Stimulated activated CD8-positive, alpha-beta memory T cell treated with anti-CD3 and anti-CD28 coated beads, Interleukin-7, amount 100 ng/mL, for 4 hours (primary cell): ENCODE measurements at regions not wholly inside any gene's neighbourhood (a gene's known extent, or its start where the extent isn't known, plus 50 kb on each side); places are given as distances from the start of the nearest gene placed in this dataset.
A peak's percentile ranks its signal among the peaks of the same experiment; 100 is the strongest.

Source experiments
- DNase-seq, 2 donors: peaks; one replicate each; pipeline ENCODE4 v3.0.0-alpha.2; 2020; ENCODE audit warnings: low read depth in 2 of 2

DNA sequence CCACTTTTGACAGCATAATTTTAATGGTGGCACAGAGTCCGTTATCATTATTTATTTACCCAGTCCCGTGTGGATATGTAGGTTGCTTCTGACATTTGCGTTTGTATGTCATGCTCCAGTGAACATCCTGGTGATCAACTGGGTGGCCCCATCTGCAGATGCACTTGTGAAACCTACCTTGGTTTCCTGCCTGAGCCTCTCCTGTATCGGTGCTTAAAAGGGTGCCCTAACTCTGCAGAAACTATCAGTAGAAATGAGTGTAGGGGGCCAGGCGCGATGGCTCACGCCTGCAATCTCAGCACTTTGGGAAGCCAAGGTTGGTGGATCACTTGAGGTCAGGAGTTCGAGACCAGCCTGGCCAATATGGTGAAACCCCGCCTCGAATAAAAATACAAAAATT lies 92.1 kb upstream of the IER5L start:
- no peak for DNase-seq

DNA sequence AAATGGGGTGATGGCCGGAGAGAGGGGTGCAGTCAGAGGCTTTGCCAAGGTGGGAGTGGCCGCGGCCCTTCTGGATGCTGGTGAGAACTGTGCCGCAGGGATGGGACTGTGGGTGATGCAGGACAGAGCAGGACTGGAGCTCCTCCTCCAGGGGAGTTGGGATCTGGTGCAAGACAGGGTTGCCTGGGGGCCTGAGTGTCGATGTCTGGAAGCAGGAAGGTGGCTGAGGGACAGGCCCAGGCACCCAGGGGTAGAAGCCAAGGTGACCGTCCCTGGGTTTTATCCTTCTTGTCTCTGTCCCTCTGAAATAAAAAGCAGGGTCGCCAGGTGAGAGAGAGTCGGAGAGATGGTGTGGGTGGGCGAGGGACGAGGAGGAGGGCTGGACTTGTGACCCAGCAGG lies 89.1 kb upstream of the IER5L start:
- DNase-seq, result no peak

DNA sequence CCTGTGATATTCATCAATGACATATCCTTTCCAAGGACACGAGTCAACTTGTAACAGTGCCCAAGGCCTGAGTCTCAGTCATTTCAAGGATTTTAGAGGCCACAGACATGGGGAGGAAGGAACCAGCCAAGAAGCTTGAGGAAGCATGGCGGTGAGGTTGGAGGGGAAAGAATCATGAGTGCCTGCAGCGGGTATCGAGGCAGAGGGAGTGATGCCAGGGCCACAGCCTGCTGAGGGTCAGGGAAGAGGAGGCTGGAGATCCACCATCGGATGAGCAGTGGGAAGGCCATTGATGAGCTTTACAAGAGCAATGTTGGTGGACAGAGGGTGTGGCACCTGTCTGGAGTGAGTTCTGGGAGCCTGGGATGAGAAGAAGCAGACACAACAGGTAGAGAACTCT lies 88.5 kb upstream of the IER5L start:
- DNase-seq, result no peak

DNA sequence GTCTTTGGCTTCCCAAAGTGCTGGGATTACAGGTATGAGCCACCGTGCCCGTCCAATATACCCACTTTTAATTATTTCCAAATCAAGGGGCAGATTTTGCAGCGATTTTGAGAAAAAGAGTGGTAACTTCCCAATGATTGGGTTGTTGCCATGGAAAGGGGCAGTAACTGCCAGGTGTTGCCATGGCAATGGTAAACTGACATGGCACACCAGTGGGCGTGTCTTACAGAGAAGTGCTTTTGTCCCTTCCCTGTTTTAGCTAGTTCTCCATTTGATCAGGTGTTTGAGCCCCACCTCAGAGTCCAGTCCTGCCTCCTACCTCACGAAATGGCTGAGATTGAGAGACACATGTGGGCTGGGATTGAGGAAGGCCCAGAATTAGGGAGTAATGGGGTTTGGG lies 86.3 kb upstream of the IER5L start:
- DNase-seq, result no peak

DNA sequence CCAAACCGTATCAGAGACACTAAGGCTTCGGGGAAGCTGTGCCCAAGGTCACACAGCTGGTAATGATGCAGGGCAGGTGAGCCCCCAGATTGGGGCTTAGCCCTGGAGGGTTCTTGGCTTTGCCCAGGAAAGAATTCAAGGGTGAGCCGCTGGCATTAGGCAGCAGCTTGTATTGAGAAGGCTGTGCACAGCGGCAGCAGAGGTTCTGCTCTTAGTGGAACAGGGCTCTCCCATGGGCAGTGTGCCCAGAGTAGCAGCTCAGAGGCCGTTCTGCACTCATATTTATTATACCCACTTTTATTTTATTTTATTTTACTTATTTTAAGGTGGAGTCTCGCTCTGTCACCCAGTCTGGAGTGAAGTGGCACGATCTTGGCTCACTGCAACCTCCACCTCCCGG lies 85.8 kb upstream of the IER5L start:
- no peak for DNase-seq

DNA sequence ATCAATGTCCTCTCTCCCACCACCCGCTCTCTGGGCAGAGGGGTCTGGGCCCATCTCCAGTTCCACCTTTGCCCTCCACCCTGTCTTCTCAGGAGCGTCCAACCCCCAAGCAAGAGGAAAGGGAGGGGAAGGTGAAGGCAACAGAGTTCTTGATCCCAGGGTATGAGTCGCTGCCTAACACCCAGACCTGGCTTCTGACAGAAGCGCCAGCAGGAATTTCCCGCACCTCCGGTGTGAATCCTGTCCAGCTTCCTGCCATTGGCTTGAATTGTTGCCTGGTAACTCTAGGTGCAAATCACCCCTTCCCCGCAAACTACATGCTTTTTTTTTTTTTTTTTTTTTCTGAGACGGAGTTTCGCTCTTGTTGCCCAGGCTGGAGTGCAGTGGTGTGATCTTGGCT lies 84.2 kb upstream of the IER5L start:
- DNase-seq, result no peak

DNA sequence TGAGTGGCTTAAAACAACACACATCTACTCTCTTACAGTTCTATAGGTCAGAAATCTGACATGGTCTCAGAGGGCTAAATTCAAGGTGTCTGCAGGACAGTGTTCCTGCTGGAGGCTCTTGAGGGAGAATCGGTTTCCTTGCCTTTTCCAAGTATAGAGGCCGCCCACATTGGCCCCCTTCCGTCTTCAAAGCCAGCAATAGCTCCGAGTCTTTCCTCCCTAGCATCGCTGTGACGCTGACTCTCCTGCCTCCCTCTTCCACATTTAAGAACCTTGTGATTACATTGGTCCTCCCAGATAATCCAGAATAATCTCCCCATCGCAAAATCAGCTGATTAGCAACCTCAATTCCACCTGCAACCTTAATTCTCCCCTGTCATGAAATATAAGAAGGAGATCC lies 81.3 kb upstream of the IER5L start:
- no peak for DNase-seq

DNA sequence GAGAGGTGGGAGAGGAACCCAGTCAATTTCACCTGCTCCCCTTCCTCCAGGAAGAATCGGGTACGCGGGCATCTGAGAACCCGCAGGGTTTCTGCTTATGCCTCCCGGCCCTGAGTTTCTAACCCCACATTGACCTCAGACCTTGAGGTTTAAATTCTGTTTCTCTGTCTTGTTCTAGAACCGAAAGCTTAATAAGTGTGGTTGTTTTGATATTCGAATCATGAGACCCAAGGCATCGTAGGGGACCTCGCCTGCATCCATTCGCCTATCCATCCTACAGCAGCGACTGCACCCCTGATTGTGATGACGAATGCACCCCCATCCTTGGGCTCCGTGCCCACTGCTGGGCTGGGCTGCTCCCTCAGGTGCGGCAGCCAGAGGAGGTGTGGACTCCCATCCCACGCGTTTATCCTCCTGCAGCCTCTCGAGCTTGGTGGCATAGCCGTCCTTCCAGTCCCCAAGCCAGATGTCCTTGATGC lies 80.8 kb upstream of the IER5L start:
- DNase-seq, result no peak

DNA sequence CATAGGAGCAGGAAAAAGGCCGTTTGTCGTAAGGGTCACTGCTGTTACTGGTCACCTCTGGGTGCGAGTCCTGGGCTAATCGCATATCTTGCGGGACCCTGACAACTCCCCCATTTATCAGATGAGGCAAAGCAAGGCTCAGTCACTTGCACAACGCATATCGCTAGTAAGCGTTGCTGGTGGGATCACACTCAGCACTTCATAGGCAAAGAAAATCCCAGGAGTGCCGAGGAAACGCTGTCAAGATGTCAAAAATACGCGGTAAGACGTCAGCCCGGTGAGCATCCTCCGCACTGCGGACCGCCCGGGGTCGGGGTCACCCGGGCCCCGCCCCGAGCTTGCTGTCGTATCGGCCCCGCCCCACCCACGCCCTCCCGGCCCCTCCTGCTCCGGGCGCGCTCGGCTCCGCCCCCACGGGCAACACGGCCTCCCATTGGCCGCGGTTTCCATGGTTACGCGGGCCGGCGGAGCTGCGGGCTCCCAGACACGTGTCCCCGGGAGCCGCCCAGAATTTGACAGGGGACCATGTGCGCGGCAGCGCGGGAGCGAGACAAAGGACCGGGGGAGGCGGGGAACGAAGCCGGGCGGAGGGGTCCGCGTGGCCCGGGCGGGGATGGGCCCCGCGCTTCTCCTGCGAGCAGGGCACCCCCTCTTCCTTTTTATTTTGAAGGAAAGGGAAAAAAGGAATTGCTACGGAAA lies 80.2 kb upstream of the IER5L start:
- peak; percentile 85 to 89 for DNase-seq

DNA sequence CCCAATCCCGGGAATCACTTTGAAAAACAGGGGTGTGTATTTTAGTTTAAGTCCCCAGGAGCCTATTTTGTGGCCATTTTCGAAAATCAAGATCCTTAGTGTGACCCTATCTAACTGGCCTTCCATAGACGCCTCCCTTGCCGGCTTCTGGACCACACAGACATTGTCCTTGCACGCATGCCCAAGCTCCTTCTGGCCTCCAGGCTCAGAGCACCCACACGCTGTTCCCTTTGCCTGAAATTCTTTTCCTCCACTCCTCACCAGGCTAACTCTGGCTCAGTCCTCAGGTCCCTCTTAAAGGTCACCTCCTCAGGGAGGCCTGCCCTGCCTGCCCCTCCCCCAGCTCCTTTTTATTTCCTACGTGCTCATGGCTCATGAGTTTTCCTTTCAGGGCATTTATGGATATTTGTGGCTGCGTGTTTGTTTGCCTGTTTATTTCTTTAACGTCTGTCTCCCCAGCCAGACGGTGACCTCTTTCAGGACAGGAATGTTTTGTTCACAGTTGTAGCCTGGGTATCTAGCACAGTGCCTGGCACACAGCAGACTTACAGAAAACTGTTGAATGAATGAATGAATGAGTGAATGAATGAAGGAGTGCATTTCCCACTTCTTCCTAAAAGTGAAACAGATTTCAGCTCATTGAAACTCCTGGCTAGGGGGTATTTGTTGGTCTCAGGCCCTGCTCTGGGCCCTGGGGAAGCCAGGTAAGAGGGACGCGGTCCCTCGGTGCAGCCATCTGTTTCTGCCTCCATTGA lies 79.1 kb upstream of the IER5L start:
- no peak for DNase-seq

DNA sequence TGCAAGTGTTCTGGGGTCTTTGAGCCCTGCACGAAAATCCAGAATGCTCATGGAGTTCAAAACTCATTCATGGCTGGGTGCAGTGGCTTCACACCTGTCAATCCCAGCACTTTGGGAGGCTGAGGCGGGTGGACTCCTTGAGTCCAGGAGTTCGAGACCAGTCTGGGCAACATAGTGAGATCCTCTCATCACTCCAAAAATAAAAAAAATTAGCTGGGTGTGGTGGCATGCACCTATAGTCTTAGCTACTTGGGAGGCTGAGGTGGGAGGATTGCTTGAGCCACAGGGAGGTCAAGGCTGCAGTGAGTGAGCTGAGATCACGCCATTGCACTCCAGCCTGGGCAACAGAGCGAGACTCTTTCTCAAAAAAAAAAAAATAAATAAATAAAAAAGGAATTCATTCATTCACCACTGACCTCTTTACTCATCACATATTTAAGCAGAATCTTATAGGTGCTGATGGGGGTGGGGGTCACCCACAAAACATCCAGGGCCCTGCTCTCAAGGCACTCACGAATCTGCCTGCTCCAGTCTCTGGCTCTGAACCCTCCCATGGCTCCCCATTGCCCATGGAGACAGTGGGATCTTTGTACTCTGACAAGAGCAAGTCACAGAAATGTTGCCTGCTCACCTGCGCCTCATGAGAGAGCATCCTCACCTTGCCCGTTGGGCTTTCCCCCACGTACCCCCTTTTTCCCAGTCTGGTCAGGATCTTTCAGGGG lies 76.7 kb upstream of the IER5L start:
- no peak for DNase-seq

DNA sequence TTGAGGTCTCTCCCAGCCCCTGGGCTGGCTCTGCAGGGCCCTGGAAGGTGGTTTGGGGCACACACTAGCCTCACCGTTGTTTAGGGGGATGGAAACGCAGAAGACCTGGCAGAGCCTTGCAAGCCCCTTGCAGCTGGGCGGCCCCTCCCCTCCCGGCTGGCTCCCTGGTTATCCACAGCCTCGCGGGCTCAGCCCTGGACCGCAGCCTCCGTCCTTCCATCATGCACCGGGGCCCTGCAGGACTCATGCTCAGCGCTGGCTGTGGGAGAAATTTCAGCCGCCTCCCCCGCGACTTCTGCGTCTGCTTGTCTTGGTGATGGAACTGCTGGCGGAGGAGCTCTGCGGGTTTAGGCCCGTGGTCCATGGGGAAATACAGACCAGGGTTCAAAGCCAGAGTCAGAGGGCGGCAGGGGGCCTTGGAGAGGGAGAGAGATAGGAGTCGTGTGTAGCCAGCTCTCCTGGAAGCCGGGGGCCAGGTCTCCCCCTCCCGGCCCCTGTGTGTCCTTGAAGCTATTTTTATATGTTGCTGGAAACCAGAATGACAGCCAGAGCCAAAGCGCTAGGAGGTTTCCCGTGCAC lies 75.8 kb upstream of the IER5L start:
- DNase-seq, result no peak

DNA sequence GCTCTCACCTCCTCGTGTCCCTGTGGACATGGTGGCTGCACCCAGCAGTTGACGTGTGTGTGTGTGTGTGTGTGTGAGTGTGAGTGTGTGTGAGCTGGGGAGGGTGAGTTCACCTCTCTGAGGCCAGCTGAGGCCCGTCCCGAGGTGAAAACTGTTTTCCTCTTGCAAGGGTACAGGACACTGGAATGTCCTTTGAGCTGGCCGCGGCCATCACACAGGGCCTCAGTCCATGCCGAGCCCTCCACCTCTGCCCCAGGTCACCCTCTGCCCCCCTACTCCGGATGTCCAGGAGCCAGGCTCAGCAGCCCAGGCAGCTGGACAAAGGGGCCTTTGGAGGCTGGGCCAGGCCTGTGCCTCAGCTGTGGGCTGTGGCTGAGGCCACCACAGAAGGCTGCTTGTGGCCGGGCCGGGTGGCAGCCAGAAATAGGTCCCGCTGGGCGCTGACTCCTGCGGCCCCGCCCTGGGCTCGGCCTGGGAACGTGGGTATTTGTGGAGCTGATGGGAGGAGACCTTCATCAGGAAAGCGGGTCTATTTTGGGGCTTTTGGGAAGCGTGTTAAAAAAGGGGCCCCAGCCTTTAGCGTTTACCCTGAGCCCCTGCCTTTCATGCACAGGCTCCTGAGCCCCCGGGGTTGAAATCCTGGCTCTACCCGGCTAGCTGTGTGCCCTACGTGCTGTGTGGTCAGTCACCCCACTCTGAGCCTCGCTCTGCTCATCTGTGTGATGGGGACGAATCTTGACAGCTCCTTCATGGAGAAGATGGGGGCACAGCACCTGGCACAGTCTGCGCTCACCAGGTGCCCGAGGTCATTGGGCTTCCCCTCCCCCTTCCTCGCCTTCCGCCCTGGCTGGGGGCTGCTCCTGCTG lies 75.1 kb upstream of the IER5L start:
- no peak for DNase-seq

DNA sequence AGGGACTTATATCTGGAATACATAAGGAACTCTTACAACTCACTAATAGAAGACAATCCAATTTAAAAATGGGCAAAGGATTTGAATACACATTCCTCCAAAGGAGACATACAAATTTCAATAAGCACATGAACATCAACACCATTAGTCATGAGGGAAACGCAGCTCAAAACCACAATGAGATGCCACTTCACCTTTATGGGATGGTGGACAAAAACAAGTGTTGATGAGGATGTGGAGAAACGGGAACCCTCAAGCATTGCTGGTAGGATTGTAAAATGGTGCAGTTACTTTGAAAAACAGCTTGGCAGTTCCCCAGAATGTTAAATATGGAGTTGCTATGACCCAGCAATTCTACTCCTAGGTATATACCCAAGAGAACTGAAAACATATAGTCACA lies 72.7 kb upstream of the IER5L start:
- no peak for DNase-seq

DNA sequence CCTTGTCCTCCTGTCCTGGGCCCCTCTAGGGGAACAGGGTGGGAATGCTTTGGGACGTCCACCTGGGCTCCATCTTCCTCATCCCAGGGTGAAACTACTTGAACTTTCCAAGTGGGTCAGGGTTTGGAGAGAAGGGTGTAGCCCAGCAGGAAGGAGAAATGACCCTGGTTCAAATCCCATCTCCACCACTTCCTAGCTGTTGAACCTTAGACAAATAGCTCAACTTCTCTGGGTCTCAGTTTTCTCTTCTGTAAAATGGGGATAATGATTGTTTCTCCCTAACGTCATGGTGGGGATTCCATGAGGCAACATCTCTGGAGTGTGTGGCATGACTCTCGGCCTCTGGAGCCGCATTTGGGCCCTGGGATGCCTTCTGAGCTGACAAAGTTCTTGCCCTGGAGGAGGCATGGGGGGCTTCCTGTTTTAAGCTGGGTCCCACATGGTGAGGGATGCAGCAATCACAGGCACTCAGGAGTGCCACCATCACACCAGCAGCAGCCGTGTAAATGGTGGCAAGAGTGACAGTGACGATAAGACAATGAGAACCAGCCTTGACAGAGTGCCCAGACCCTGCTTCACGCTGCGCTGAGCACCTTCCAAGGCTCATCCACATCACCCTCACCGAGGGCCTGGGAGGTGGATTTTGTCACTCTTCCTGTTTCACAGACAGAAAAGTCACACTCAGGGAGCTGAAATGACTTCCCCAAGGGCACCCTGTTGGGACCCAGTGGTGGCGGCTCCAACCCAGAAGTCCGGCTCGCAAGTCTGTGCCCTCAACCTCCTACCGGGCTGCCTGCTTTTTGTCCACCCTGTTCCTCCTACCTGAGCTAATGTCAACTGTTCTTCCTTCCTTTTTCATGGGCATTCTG lies 69.5 kb upstream of the IER5L start:
- DNase-seq, result no peak

DNA sequence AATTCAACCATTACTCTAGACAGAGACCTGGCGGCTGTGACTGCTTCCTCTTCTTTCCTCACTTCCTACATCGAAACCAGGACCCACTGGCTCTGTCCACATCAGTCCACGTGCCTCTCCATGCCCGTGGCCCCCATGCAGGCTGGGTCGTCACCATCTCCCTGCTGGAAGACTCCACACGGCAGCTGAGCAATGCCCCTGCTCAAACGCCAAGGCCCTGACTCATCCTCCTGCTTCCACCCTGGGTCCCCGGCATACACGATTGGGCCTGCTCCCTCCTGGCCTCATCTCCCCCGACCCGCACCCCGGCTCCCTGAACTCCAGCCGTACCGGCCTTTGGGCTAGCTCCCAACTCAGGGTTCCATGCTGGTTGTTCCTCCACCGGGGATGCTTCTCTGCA lies 67.2 kb upstream of the IER5L start:
- DNase-seq, result no peak

DNA sequence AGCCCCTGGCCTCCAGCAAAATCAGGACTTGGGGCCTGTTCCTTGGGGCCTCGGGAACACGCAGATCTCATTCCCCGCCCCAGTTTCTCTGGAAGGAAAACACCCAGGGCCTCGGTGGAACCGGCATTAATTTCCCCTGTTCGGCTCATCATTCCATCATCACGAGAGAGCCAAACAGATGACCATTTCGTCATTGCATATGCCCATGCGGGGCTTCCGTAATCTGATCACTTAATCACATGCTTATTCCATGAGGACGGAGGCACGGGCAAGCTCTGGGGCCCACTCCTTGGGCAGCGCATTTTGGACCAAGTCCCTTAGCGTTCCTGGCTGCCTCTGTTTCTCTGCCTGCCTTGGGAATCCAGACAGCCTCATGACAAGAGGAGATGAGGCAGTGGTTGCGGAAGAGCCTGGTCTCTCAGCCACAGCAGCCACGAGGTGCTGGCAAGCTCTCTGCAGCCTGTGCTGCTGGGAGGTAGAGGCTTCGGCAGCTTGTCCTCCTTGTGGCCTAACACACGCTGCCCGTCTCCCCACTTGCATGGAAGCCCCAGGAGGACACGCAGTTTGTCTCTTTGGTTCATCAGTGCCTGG lies 65.0 kb upstream of the IER5L start:
- no peak for DNase-seq

DNA sequence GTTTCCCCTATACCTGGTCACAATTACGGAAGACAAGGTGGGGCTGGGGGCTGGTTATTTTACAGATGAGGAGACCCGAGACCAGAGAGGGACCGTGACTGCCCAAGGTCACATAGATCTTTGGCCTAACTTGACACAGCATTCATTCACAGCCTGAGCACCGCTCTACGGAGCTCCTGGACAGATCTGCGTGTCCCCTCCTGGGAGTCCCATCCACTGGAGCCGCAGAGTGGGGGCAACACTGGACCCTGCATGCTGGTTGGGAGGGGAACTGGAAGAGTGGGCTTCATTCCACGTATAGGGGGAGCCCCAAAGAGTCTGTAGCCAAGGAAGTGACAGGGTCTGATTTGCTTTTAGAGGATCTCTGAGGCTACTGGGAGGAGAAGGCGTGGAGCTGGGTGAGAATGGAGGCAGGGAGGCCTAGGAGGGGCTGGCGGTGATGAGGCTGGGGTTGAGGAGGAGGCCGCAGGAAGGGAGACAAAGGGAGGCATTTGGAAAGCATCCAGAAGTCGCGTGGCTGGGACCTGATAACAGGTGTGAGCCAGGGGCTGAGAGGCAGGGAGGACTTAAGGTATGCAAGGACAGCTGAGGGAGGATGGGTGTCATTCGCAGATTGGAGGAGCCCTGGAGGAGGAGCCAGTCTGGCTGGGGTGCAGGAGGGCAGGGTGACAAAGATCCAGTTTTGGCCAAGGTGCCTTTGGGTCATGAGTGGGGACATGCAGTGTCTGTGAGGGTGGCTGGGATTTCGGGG lies 64.3 kb upstream of the IER5L start:
- DNase-seq, result no peak

DNA sequence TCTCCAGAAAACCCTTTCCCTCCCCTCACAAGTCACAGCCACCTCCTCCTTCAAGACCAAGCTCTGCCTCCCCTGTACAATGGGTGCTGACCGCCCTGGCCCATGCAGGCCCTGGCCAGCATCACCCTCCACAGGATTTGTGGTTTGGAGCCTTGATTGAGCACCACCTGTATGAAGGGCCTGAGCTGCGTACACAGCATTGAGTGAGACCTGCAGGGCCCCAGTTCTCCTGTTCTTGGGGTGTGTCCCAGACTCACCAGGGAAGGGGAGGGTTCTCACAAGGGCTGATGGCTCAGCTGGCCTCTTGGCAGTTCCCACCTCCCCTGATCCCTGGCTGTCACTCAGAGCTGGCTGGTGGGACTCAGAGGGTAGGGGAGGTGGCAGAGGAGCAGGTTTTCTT lies 63.7 kb upstream of the IER5L start:
- no peak for DNase-seq
